B cell (primary cell): ENCODE measurements at regions not wholly inside any gene's neighbourhood (a gene's known extent, or its start where the extent isn't known, plus 50 kb on each side); places are given as distances from the start of the nearest gene placed in this dataset.

ENCODE experiments used
- ATAC-seq: fragments of 200-7000 bp; cut with Tn5 transposase; one replicate; pipeline ENCODE4 v1.10.0; 2021; ENCODE audit warnings: low read depth, mild to moderate bottlenecking, moderate number of reproducible peaks, moderate library complexity
- CTCF ChIA-PET: fragments of 350-600 bp; sonication (Branson Sonifier 250); formaldehyde crosslinking; loops from one replicate; lab custom pipeline; 2021; ENCODE audit warnings: antibody characterized with exemption, inconsistent platforms; lab: Charles Lee
- POLR2A ChIA-PET: fragments of 350-600 bp; sonication (Branson Sonifier 250); formaldehyde crosslinking; loops from one replicate; lab custom pipeline; 2021; ENCODE audit warnings: antibody characterized with exemption; lab: Charles Lee
- DNase-seq: peaks from one replicate; pipeline ENCODE4 v3.0.0; 2013
- H2AFZ ChIP-seq: 2 replicates; pipeline ENCODE4 v1.6.1; 2012; ENCODE audit warnings: mild to moderate bottlenecking, low read depth, low read length; ENCODE audit not compliant: insufficient read depth, poor library complexity, severe bottlenecking
- H3K27ac ChIP-seq, 2 donors: 1 replicate in 1 of 2; 2 replicates in 1 of 2; pipeline ENCODE4 v1.5.1; 2012 to 2013; ENCODE audit warnings: low read length in 2 of 2, mild to moderate bottlenecking in 2 of 2, moderate library complexity in 1 of 2
- H3K27me3 ChIP-seq, 4 experiments: fragments of 200-600 bp in 1 of 4; sonication (generic) in 1 of 4; replicated peaks in 1 of 4; 1 replicate in 2 of 4; 2 replicates in 2 of 4; pipeline versions ENCODE4 v1.6.1 to v1.7.0; 2013 to 2016; ENCODE audit warnings: low read length in 3 of 4, mild to moderate bottlenecking in 2 of 4, mixed read lengths in 1 of 4, moderate library complexity in 1 of 4; ENCODE audit not compliant: insufficient read depth in 4 of 4, control insufficient read depth in 3 of 4; ENCODE audit errors: control extremely low read depth in 1 of 4
- H3K36me3 ChIP-seq, 2 experiments: replicated peaks in 1 of 2; 1 replicate in 1 of 2; 2 replicates in 1 of 2; pipeline versions ENCODE4 v1.6.1 to v1.7.1; 2013; ENCODE audit warnings: low read length in 1 of 2; ENCODE audit not compliant: insufficient read depth in 2 of 2, control insufficient read depth in 1 of 2; ENCODE audit errors: control extremely low read depth in 1 of 2, extremely low read depth in 1 of 2
- H3K4me1 ChIP-seq, 2 donors: fragments of 200-600 bp in 1 of 2; sonication (generic) in 1 of 2; 1 replicate in 1 of 2; 2 replicates in 1 of 2; pipeline versions ENCODE4 v1.5.1 to v1.6.1; 2013 to 2017; ENCODE audit warnings: low read length in 2 of 2; ENCODE audit not compliant: control insufficient read depth in 2 of 2, insufficient read depth in 2 of 2
- H3K4me2 ChIP-seq: replicated peaks from 2 replicates; pipeline ENCODE3; 2012; ENCODE audit warnings: mild to moderate bottlenecking, low read depth, low read length; ENCODE audit not compliant: poor library complexity, severe bottlenecking
- H3K4me3 ChIP-seq, 5 experiments: fragments of 200-600 bp in 1 of 5; sonication (generic) in 1 of 5; 1 replicate in 3 of 5; 2 replicates in 2 of 5; pipeline versions ENCODE4 v1.5.1 to v1.7.0; 2011 to 2016; ENCODE audit warnings: low read length in 4 of 5, mild to moderate bottlenecking in 4 of 5, low read depth in 2 of 5, control low read depth in 1 of 5, moderate library complexity in 1 of 5; ENCODE audit not compliant: insufficient read depth in 1 of 5; ENCODE audit errors: control extremely low read depth in 1 of 5, extremely low read depth in 1 of 5
- H3K79me2 ChIP-seq: fragments of 200-600 bp; sonication (generic); one replicate; pipeline ENCODE4 v1.6.0; 2016; ENCODE audit warnings: low read length; ENCODE audit not compliant: control insufficient read depth, insufficient read depth
- H3K9ac ChIP-seq: fragments of 200-600 bp; sonication (generic); 2 replicates; pipeline ENCODE4 v1.6.1; 2017; ENCODE audit warnings: mild to moderate bottlenecking, low read length, moderate library complexity
- H3K9me3 ChIP-seq, 3 donors: one replicate each; pipeline versions ENCODE4 v1.6.1 to v1.7.1; 2013; ENCODE audit warnings: low read length in 2 of 3; ENCODE audit not compliant: control insufficient read depth in 2 of 3, insufficient read depth in 1 of 3; ENCODE audit errors: control extremely low read depth in 1 of 3
- H4K20me1 ChIP-seq: 2 replicates; pipeline ENCODE4 v1.6.0; 2012; ENCODE audit warnings: mild to moderate bottlenecking, low read length; ENCODE audit not compliant: insufficient read depth, control insufficient read depth, poor library complexity, severe bottlenecking
- H3K27ac Mint-ChIP-seq: one replicate; pipeline ENCODE4 v1.8.0; 2021; ENCODE audit warnings: mixed read lengths
- H3K27me3 Mint-ChIP-seq: one replicate; pipeline ENCODE4 v1.8.0; 2021; ENCODE audit warnings: mixed read lengths
- H3K4me1 Mint-ChIP-seq: one replicate; pipeline ENCODE4 v1.8.0; 2021; ENCODE audit warnings: mixed read lengths
- H3K4me3 Mint-ChIP-seq: one replicate; pipeline ENCODE4 v1.8.0; 2021; ENCODE audit warnings: mixed read lengths
- H3K9me3 Mint-ChIP-seq: one replicate; pipeline ENCODE4 v1.8.0; 2022; ENCODE audit warnings: mixed read lengths; ENCODE audit not compliant: insufficient read depth
- EZH2 ChIP-seq: IDR thresholded peaks from 2 replicates; pipeline ENCODE4 v1.6.1; 2012; ENCODE audit warnings: borderline replicate concordance, low read depth, mild to moderate bottlenecking, moderate library complexity, low read length; ENCODE audit not compliant: insufficient read depth, poor library complexity, severe bottlenecking
- WGBS: methylation state at CpG from one replicate; pipeline ENCODE4 v1.1.5; 2013; ENCODE audit warnings: missing lambda C conversion rate; ENCODE audit not compliant: insufficient coverage; 5-methylcytosine and 5-hydroxymethylcytosine counted together
- intact Hi-C: fragments of 100-400 bp; cut with micrococcal nuclease; formaldehyde crosslinking; loops from one replicate; pipeline ENCODE4 v1.10.0; 2022
- TF ChIP-seq, protein P1 (sequence below): fragments of 200-600 bp; IDR thresholded peaks from one replicate; pipeline ENCODE4 v1.8.0; 2022; ENCODE audit warnings: antibody characterized with exemption, mild to moderate bottlenecking

DNA sequence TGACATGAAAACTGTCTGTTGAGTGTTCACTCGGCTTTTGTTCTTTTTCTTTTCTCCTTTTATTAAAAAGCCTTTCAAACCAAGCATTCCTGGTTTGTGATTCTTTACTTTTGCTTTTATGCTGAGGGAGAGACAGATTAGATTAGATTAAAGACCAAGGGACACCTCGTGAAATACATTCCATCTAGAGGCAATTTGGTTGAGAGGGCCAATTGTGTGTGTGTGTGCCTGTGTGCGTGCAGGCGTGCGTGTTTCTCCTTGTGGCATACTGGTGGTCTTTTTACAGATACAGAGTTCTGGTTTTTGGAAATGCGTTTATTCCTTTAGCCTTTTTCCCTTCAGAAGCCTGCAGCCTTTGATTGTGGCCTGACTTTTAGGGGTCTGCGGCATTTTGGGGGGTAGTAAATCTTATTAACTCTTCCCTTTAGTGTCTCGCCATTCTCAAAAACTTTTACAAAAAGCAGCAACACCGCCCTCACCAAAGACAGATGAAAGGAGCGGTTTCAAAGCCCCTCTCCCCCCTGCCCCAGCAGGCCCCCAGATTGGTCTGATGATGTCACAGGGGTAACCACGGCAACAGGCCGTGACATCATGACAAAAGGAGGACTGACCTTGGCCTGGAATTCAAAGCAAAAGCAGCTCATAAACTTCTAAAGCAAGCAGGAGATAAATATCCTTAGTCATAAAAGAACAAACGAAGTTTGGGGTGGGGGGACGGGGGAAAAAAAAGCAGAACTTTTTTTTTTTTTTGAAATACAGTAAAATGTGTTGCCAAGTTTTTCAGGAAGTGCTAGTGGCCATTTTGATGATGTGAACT, 84.1 kb upstream of the TBX3 start:
- H2AFZ ChIP-seq: no peak overlapping the region
- ChIA-PET CTCF (no interaction called here), POLR2A (no interaction called here)
- H3K9me3 Mint-ChIP-seq: no peaks in the 10 kb centered on the region
- peaks cover 0 to 8% (median 0%) of the 10 kb centered on the region in 3 donors for H3K9me3 ChIP-seq
- H3K36me3 ChIP-seq: no peaks in the 10 kb centered on the region
- WGBS: 100% methylated on average over 2 of the region's 14 CpGs
- H3K4me1 Mint-ChIP-seq: no peaks in the 10 kb centered on the region
- TF ChIP-seq, protein P1, sequence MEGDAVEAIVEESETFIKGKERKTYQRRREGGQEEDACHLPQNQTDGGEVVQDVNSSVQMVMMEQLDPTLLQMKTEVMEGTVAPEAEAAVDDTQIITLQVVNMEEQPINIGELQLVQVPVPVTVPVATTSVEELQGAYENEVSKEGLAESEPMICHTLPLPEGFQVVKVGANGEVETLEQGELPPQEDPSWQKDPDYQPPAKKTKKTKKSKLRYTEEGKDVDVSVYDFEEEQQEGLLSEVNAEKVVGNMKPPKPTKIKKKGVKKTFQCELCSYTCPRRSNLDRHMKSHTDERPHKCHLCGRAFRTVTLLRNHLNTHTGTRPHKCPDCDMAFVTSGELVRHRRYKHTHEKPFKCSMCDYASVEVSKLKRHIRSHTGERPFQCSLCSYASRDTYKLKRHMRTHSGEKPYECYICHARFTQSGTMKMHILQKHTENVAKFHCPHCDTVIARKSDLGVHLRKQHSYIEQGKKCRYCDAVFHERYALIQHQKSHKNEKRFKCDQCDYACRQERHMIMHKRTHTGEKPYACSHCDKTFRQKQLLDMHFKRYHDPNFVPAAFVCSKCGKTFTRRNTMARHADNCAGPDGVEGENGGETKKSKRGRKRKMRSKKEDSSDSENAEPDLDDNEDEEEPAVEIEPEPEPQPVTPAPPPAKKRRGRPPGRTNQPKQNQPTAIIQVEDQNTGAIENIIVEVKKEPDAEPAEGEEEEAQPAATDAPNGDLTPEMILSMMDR: no peak
- TF ChIP-seq EZH2: no peak
- no peak for DNase-seq
- H3K4me2 ChIP-seq: no peak overlapping the region
- no peaks in the 10 kb centered on the region for H3K27me3 Mint-ChIP-seq
- no peak for ATAC-seq
- no peak overlapping the region for H3K4me3 Mint-ChIP-seq
- H3K27ac ChIP-seq: no peak overlapping the region
- H3K9ac ChIP-seq: no peak overlapping the region
- H3K27me3 ChIP-seq: no peaks in the 10 kb centered on the region
- H3K79me2 ChIP-seq: no peaks in the 10 kb centered on the region
- H3K4me3 ChIP-seq: no peak overlapping the region
- H3K4me1 ChIP-seq: no peaks in the 10 kb centered on the region
- intact Hi-C loops: no loop called here
- H4K20me1 ChIP-seq: no peaks in the 10 kb centered on the region
- no peak overlapping the region for H3K27ac Mint-ChIP-seq

DNA sequence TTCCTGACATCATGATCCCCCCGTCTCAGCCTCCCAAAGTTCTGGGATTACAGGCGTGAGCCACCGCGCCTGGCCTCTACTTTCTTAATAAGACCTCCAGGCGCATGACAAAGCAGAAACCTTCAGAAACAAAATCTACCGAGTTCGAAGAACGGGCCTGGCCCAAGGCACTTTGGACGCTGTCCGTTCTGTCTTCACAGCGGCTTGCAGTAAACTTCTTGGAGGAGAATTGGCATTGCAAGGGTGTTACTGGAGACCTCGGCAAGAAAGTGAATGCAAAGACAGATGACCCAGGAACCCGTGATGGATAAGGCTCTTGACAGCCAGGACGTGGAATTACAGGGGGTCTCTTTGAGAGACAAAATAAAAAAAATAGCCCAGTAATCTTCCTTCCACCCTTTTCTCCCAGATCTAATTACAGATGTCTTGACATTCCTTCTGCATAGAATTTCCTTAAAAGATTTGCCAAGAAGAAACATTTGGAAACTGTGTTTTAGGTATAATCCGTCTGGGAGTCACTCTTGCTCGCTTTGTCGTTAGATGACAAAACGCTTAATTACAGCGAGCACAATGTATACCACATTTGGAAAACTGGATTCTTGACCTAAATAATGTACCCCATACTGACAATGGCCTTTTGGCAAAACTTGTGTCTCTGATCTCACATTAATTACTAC, 83.2 kb upstream of the TBX3 start:
- Histone ChIP-seq H3K36me3 (no peaks in the 10 kb centered on the region), H4K20me1 (no peaks in the 10 kb centered on the region), H2AFZ (no peak overlapping the region), H3K4me3 (no peak overlapping the region), H3K79me2 (no peaks in the 10 kb centered on the region), H3K9me3 (peaks cover 0 to 2% (median 0%) of the 10 kb centered on the region in 3 donors), H3K27me3 (no peaks in the 10 kb centered on the region), H3K4me1 (no peaks in the 10 kb centered on the region), H3K4me2 (no peak overlapping the region), H3K9ac (no peak overlapping the region), H3K27ac (no peak overlapping the region)
- POLR2A ChIA-PET: no interaction called here
- DNase-seq: no peak
- Mint-ChIP-seq H3K4me3 (no peak overlapping the region), H3K27ac (no peak overlapping the region), H3K4me1 (no peaks in the 10 kb centered on the region), H3K9me3 (no peaks in the 10 kb centered on the region), H3K27me3 (no peaks in the 10 kb centered on the region)
- no peak for ATAC-seq
- CTCF ChIA-PET: no interaction called here
- no peak for TF ChIP-seq EZH2
- TF ChIP-seq, protein P1: no peak
- WGBS: 100% methylated on average over 12 of the region's 19 CpGs
- intact Hi-C loops: no loop called here
